ENCODE measurements at regions not wholly inside any gene's neighbourhood (a gene's known extent, or its start where the extent isn't known, plus 50 kb on each side); places are given as distances from the start of the nearest gene placed in this dataset.

DNA sequence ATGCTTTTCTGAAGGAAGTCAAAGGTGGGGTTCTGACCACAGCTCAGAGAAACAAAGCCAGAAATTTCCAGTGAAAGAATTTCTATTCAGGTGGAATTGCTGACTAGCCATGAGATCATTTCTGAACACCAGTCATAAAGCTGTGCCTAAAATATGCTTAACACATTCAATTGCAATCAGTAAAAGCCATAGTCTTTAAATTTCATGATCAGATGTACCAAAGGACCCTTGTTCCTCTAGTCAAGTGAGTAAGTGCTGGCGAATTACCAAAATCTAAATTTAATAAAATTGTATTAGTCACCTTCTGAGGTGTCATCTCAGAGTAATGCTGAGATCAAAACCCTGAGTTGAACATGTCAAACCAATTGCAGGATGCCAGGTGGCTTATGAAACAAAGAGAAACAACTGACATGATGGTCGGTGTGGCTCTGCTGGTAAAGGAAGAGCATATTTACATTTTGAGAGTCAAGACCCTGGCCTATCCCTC lies 334.2 kb upstream of the CCNH start:
- Histone ChIP-seq H3K4me1 (no peaks in the 10 kb centered on the region), H3K4me3 (no peak overlapping the region), H3K27me3 (no peaks in the 10 kb centered on the region), H3K36me3 (replicated peaks in 1 of 2; ENCODE audit: insufficient read depth in 1 of 2, low read depth in 2 of 2) (no peaks in the 10 kb centered on the region), H3K27ac (no peak overlapping the region), H3K9me3 (no peaks in the 10 kb centered on the region)
- DNase-seq (no peak), ATAC-seq (no peak)
- intact Hi-C loops (cut with DNase I), result no loop called here
- WGBS, 2 donors, result 44 to 45% methylated on average over 2 of the region's 2 CpGs
- no peak for TF ChIP-seq POLR2A (IDR thresholded peaks at IDR 0.05)
- TF ChIP-seq, protein P1, sequence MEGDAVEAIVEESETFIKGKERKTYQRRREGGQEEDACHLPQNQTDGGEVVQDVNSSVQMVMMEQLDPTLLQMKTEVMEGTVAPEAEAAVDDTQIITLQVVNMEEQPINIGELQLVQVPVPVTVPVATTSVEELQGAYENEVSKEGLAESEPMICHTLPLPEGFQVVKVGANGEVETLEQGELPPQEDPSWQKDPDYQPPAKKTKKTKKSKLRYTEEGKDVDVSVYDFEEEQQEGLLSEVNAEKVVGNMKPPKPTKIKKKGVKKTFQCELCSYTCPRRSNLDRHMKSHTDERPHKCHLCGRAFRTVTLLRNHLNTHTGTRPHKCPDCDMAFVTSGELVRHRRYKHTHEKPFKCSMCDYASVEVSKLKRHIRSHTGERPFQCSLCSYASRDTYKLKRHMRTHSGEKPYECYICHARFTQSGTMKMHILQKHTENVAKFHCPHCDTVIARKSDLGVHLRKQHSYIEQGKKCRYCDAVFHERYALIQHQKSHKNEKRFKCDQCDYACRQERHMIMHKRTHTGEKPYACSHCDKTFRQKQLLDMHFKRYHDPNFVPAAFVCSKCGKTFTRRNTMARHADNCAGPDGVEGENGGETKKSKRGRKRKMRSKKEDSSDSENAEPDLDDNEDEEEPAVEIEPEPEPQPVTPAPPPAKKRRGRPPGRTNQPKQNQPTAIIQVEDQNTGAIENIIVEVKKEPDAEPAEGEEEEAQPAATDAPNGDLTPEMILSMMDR (IDR thresholded peaks at IDR 0.05), result no peak

DNA sequence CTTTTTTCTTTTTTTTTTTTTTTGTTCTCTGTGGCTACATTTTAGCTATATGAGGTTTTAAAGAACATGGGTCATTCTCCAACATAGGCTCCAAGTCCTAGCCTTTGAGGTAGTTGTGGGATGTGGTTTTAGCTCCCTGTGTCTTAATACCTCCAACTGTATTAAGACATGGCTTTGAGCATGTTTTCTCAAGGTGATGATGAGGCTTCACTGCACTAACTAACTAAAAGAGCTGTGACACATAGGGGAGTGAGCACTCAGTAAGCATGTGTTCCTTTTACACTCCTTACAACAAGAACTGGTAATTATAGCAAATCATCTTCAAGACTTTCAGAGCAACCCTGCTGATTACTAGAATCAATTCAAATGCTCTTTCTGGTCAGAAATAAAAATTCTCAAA lies 333.6 kb upstream of the CCNH start:
- Histone ChIP-seq H3K4me1 (no peaks in the 10 kb centered on the region), H3K36me3 (replicated peaks in 1 of 2; ENCODE audit: insufficient read depth in 1 of 2, low read depth in 2 of 2) (no peaks in the 10 kb centered on the region), H3K27me3 (no peaks in the 10 kb centered on the region), H3K27ac (no peak overlapping the region), H3K9me3 (no peaks in the 10 kb centered on the region), H3K4me3 (no peak overlapping the region)
- intact Hi-C loops (cut with DNase I), result no loop called here
- TF ChIP-seq, protein P1 (IDR thresholded peaks at IDR 0.05), result no peak
- TF ChIP-seq POLR2A (IDR thresholded peaks at IDR 0.05), result no peak
- ATAC-seq, result no peak
- no peak for DNase-seq

DNA sequence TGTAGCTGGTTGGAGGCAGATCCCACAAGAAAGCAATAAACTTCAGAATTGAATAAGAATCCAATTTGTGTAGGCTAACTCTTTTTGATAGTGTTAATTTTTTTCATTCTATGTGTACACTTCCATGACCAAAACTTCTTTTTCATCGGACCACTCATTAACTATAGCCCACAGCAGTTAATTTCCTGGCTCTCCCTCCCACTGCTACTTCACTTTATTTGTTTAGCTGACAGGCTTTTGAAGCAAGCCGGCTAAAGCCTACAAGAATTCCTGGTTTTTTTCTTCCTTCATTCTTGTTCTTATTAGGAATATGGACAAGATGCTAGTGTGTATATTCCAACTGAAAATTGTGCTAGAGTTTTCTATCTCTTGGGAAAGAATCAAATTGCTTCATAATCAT lies 329.2 kb upstream of the CCNH start:
- no peak overlapping the region for H3K27ac ChIP-seq
- no peak for TF ChIP-seq POLR2A (IDR thresholded peaks at IDR 0.05)
- TF ChIP-seq, protein P1 (IDR thresholded peaks at IDR 0.05), result no peak
- no peaks in the 10 kb centered on the region for H3K36me3 ChIP-seq (replicated peaks in 1 of 2; ENCODE audit: insufficient read depth in 1 of 2, low read depth in 2 of 2)
- H3K9me3 ChIP-seq, result no peaks in the 10 kb centered on the region
- H3K4me3 ChIP-seq, result no peak overlapping the region
- ATAC-seq (no peak), DNase-seq (no peak)
- intact Hi-C loops (cut with DNase I), result no loop called here
- no peaks in the 10 kb centered on the region for H3K27me3 ChIP-seq
- H3K4me1 ChIP-seq, result no peaks in the 10 kb centered on the region
- 5 to 11% methylated on average over 2 of the region's 2 CpGs for WGBS, 2 donors

DNA sequence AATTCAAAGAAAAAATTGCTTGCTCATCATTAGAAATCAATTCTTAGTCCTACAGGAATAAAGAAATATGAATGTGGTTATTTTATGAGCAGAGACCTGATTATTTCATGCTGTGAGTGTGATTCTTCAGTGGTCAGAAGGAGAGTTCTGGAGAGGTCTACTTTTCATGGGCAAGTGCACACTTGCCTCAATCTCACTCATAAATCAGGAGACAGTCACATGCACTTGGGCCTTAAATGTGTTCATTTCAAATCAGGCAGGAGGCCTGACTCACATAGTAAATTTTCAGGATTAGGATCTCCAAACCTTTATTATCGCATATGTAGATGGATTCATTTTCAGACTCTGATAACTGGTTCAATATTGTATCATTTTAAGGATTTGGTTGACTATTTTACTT lies 323.2 kb upstream of the CCNH start:
- no peak overlapping the region for H3K4me3 ChIP-seq
- intact Hi-C loops (cut with DNase I), result no loop called here
- DNase-seq (no peak), ATAC-seq (no peak)
- H3K27ac ChIP-seq, result no peak overlapping the region
- WGBS, 2 donors, result 76 to 90% methylated on average over 1 of the region's 1 CpG
- H3K4me1 ChIP-seq, result no peaks in the 10 kb centered on the region
- no peaks in the 10 kb centered on the region for H3K9me3 ChIP-seq
- no peaks in the 10 kb centered on the region for H3K27me3 ChIP-seq
- no peaks in the 10 kb centered on the region for H3K36me3 ChIP-seq (replicated peaks in 1 of 2; ENCODE audit: insufficient read depth in 1 of 2, low read depth in 2 of 2)
- no peak for TF ChIP-seq POLR2A (IDR thresholded peaks at IDR 0.05)
- TF ChIP-seq, protein P1 (IDR thresholded peaks at IDR 0.05), result no peak

DNA sequence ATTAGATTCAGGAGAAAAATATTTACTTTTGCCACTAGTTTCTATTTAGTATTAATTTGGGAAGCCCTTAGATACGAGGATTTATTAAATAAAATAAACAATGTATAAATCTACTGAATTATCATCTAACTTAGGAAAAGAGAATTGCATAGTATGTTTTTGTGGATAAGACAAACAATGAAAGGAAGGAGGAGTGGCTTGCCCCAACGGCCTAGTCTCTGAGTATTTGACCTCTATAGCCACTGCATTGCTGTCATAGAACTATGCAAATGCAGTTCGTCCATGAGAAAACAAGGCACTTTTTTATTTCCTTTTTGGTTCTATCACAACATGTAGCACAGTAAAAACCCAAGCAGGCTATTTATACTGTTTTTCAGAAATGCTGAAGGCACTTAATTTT lies 321.2 kb upstream of the CCNH start:
- Histone ChIP-seq H3K4me1 (no peaks in the 10 kb centered on the region), H3K36me3 (replicated peaks in 1 of 2; ENCODE audit: insufficient read depth in 1 of 2, low read depth in 2 of 2) (no peaks in the 10 kb centered on the region), H3K4me3 (no peak overlapping the region), H3K27me3 (no peaks in the 10 kb centered on the region), H3K27ac (no peak overlapping the region), H3K9me3 (no peaks in the 10 kb centered on the region)
- TF ChIP-seq, protein P1 (IDR thresholded peaks at IDR 0.05), result no peak
- no peak for TF ChIP-seq POLR2A (IDR thresholded peaks at IDR 0.05)
- ATAC-seq (no peak), DNase-seq (no peak)
- intact Hi-C loops (cut with DNase I), result no loop called here
- WGBS, 2 donors, result 24 to 27% methylated on average over 3 of the region's 3 CpGs

Data from body of pancreas (tissue), 4 donors.